ENCODE measurements at regions not wholly inside any gene's neighbourhood (a gene's known extent, or its start where the extent isn't known, plus 50 kb on each side); places are given as distances from the start of the nearest gene placed in this dataset.

DNA sequence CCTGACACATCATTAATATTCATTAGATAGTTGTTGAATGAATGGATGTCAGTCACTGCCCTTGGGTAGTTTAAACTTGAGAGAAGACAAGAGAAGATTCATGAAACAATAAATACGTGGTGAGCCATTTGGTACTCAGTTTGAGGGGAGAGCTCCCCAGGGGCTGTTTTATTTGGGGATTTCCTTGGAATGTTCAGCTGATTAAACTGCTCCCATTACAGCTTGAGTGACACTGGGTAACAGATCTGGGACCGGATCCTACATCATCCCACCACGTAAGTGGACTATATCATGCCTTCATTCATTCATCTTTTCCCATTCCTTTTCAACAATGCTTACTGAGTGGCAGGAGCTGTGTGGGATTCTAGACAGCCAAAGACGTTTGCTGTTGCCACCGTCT lies 162.0 kb downstream of the FAT3 start:
- DNase-seq = no peak

GRCh38 chr11:92387859-92388258 lies 163.2 kb downstream of the FAT3 start:
- no peak for DNase-seq

DNA sequence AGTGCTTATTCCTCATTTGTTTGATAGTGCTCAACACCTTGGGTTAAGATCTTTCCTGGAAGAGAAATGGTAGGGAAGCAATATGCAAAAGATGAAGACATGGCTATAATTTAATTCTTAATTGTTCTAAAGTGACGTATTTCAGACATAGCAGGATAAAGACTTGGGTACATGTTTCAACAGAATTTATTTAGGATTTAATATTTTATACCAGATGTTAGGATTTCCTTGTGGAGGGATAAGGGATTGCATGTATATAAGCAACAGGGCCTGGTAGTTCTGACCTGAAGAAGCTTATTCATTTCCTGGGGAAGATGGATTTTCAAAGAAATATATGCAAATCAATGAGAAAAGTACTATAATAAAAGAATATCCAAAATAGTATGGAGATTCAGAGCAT lies 163.8 kb downstream of the FAT3 start:
- no peak for DNase-seq

- no peak for DNase-seq
These were observed 166.2 kb downstream of the FAT3 start for GRCh38 chr11:92390783-92391182.

DNA sequence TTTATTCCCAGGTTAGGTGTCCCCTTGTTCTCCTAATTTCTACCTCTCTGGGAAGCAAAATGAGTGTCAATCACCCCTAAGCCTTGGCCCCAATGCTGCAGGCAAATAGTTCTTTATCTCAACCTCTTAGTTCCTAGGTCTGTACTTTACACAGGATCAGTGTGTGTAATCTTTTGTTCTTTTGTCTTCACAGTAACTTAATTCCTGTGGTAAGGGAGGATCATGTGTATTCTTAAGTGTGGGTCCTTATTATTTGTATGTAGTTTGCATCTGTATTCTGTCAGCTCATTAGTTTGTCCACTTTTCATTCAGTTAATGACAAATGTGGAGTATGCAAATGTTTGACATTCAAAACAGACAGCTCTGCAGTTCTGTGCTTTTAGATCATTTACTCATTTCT lies 166.7 kb downstream of the FAT3 start:
- no peak for DNase-seq

- DNase-seq = no peak
These were observed 167.2 kb downstream of the FAT3 start for GRCh38 chr11:92391808-92392207.

- DNase-seq = no peak
These were observed 168.6 kb downstream of the FAT3 start for GRCh38 chr11:92393218-92393617.

DNA sequence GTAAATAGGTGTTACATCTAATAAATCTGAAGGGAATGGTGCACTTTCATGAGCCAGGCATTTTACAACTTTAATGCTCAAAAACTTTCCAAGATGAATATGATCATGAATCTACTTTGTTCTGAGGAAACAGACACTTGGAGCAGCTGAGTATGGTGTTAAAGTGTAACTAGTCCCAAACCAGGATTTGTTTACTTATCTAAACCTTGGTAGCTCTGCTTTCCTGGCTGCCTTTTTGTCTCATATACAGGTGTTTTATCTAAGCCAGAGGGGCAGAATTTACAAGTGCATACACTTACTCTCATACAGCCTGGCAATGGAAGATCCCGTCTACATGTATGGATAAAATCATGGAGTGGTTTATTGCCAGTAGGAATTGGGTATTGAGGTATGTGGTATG lies 171.5 kb downstream of the FAT3 start:
- DNase-seq = no peak

- no peak for DNase-seq
These were observed 172.7 kb downstream of the FAT3 start for GRCh38 chr11:92397221-92397755.

DNA sequence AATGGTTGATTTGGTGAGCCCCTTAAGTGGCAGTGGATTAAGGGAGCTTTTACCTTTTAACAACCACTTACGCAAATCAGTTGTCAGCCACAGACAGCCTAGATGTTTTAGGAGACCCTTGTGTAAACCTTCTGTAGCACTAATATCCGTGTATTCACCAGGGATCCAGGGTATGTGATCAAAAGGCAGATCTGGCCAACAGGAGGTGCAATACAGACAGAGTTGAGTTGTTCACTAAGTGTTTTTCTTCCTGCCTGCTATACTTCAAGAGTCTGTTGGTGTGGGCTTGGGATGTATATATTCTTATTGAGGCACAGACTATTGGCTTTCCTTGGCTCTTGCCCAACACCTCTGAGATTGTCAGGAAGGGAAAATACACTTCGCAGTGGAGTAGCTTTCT lies 175.1 kb downstream of the FAT3 start:
- DNase-seq = no peak

GRCh38 chr11:92401520-92401919 lies 176.9 kb downstream of the FAT3 start:
- DNase-seq = no peak

GRCh38 chr11:92406472-92406871 lies 181.9 kb downstream of the FAT3 start:
- no peak for DNase-seq

DNA sequence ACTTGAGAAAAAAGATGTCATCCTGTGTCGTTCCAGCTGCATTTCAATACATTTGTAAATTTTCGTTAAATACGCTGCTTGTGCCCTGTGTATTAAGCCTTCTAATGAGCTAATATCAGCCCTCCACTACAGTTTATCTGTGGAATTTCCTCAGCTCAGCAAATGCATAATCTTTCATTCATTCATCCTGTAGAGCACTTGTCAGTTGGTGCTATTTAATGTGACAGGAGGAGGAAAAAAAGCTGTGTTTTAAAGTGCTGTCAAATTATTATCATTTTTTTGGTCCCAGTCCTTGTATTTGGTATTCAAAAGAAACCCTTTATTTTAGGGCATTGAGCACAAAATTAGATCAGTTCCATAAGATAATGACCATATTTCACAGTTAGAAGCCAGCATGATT lies 184.7 kb downstream of the FAT3 start:
- no peak for DNase-seq

DNA sequence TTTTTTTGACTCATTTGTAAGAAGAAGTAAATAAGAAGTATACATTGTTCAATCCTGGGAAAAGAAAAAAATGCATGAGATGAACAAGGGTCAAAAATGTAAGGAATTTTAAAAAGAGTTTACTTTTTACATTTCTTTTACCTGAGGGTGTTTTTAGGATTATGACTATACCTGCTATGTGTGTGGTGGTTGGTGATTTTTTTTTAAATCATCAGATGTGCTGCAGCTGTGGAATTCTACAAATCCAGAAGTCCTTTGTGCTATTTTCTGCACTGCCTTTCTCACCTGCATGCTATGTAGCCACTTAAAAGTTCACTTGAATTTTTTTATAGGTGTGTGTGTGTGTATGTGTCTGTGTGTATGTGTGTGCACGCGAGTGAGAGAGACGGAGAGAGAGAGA lies 185.3 kb downstream of the FAT3 start:
- DNase-seq = no peak

DNA sequence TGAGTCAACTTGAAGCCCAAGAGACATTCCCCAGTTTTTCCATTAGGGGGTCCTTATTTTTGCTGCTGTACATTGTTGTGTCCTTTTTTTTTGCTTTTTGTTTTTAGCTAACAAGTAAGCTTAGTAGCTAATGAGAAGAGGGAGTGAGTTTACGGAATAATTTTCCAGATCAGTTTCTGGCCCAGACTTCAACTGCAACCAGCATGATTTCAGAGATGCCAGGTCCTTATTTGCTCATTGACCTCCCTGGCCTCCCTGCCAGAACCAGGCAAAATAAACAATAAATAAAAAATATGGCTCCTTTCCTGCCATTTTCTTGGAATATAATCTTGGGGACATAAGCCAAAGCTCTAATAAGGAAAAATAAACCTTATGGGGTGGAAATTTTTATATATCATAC lies 185.9 kb downstream of the FAT3 start:
- no peak for DNase-seq

- DNase-seq = no peak
These were observed 186.8 kb downstream of the FAT3 start for GRCh38 chr11:92411431-92411830.

GRCh38 chr11:92413757-92414513 lies 189.3 kb downstream of the FAT3 start:
- DNase-seq = no peak

- no peak for DNase-seq
These were observed 192.5 kb downstream of the FAT3 start for GRCh38 chr11:92416971-92417725.

- no peak for DNase-seq
These were observed 198.8 kb downstream of the FAT3 start for GRCh38 chr11:92423115-92424034.

GRCh38 chr11:92424281-92424680 lies 199.7 kb downstream of the FAT3 start:
- DNase-seq = no peak

GRCh38 chr11:92425127-92425526 lies 200.5 kb downstream of the FAT3 start:
- no peak for DNase-seq

DNA sequence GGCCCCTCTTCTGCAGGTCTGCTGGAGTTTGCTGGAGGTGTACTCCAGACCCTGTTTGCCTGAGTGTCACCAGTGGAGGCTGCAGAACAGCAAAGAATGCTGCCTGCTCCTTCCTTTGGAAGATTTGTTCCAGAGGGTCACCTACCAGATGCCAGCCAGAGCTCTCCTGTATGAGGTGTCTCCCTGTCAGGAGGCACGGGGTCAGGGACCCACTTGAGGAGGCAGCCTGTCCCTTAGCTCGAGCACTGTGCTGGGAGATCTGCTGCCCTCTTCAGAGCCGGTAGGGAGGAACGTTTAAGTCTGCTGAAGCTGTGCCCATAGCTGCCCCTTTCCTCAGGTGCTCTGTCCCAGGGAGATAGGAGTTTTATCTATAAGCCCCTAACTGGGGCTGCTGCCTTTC lies 207.9 kb downstream of the FAT3 start:
- DNase-seq = no peak
